Right lobe of liver (tissue), 4 donors: ENCODE measurements at regions not wholly inside any gene's neighbourhood (a gene's known extent, or its start where the extent isn't known, plus 50 kb on each side); places are given as distances from the start of the nearest gene placed in this dataset.

Experiments used
- POLR2A ChIP-seq: fragments of 450-650 bp; IDR thresholded peaks from one replicate; pipeline ENCODE4 v1.6.1; 2017; ENCODE audit warnings: antibody characterized with exemption, mild to moderate bottlenecking
- TF ChIP-seq, protein P1 (sequence below), 4 donors: fragments of 200-600 bp in 3 of 4; fragments of 450-650 bp in 1 of 4; IDR thresholded peaks; one replicate each; pipeline versions ENCODE4 v1.5.1 to v1.8.0; 2016 to 2022; ENCODE audit warnings: antibody characterized with exemption in 4 of 4, mild to moderate bottlenecking in 2 of 4
- donor health status: DM: no; HTN: no; CAD: no.
- donor health status: DM: no; HTN: no; CAD: no.
- donor health status: DM: no; HTN: yes; CAD: no.

- TF ChIP-seq, protein P1, sequence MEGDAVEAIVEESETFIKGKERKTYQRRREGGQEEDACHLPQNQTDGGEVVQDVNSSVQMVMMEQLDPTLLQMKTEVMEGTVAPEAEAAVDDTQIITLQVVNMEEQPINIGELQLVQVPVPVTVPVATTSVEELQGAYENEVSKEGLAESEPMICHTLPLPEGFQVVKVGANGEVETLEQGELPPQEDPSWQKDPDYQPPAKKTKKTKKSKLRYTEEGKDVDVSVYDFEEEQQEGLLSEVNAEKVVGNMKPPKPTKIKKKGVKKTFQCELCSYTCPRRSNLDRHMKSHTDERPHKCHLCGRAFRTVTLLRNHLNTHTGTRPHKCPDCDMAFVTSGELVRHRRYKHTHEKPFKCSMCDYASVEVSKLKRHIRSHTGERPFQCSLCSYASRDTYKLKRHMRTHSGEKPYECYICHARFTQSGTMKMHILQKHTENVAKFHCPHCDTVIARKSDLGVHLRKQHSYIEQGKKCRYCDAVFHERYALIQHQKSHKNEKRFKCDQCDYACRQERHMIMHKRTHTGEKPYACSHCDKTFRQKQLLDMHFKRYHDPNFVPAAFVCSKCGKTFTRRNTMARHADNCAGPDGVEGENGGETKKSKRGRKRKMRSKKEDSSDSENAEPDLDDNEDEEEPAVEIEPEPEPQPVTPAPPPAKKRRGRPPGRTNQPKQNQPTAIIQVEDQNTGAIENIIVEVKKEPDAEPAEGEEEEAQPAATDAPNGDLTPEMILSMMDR (IDR thresholded peaks at IDR 0.05), result no peak
- TF ChIP-seq POLR2A, result no peak
Observed at GRCh38 chr9:26296910-26297572, 595.6 kb downstream of the CAAP1 start.
